NT2/D1 (cell line): ENCODE measurements at regions not wholly inside any gene's neighbourhood (a gene's known extent, or its start where the extent isn't known, plus 50 kb on each side); places are given as distances from the start of the nearest gene placed in this dataset.

Source experiments
- SUZ12 ChIP-seq: IDR thresholded peaks from 2 replicates; pipeline ENCODE4 v1.6.1; 2011; ENCODE audit not compliant: insufficient read length, insufficient read depth; ENCODE audit errors: extremely low read depth
- ZNF274 ChIP-seq: IDR thresholded peaks from 2 replicates; pipeline ENCODE4 v1.6.1; 2011; ENCODE audit warnings: mild to moderate bottlenecking, low read depth, low read length

GRCh38 chr7:118349604-118350003 lies 125.1 kb downstream of the ANKRD7 start:
- TF ChIP-seq ZNF274 (no peak), SUZ12 (no peak)
